EH (cell line): ENCODE measurements at regions not wholly inside any gene's neighbourhood (a gene's known extent, or its start where the extent isn't known, plus 50 kb on each side); places are given as distances from the start of the nearest gene placed in this dataset.
A peak's percentile ranks its signal among the peaks of the same experiment; 100 is the strongest.

Source experiments
- DNase-seq: peaks from one replicate; pipeline ENCODE4 v3.0.0-alpha.2; 2015; ENCODE audit warnings: low read depth

DNA sequence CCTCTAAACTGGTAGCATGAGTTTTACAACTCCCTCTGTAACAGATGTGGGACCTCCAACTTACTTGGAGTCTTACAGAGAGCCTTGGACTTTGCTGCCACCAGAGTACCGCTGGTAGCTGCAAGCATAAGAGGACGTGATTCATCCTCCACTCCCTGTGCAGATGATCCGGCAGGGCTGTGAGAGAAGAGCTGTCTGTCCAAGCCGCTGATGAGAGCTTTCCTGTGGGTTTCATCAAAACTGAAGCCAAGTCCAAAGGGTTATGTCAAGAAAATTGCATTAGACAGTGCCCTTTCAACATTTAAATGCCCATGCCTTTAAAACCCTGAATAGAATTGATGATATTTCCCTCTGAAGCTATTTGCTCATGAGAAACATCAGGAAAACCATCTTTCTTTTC, 85.8 kb downstream of the LLPH start:
- DNase-seq = peak; percentile 77

DNA sequence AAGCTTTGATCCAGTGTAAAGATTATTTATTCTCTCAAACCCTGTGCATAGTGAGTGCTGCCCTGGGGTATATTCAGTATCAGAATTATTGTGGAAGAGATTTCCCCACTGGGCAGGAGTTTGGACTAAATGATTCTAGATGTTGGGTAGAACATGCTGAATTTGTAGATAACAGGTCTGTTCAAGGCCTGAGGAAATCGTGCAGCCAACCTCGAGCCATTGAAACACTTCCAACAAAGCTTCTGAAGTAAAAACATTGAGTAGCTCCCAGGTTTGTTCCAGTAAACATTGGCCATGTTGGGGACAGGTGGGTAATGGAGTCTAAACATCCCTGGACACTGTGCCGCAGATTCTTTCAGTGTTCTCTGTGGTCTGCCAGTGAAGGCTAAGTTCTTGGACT, 87.5 kb downstream of the LLPH start:
- no peak for DNase-seq

DNA sequence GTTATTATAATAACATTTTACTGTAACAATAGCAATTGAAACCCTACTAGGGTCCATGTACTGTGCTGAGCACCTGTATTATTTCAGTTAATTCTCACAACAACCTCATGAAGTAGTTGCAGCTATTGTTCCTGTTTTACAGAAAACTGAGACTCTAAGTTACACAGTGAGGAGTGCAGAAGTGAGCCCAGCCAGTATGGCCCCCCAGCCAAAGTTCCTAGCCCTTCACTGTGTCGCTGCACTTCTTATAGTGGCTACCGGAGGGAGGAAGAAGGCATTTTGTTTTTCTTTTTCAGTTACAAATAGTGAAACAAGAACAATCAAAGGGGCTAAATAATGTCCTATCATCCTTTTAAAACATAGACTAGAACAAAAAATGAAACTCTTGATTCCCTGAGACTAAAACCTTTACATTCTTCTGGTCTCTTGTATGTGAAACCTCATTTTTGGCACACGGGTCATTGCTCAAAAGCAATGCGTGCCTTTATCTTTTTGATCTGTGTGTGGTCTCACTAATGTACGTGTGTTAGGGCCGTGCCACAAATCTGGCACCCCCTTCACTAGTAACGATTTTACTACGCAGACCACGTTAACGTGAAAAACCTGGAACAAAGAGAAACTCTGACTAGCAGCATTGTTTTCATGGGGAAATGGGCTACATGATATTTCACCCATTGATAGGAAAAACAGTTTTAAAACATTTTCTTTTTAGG, 88.7 kb downstream of the LLPH start:
- no peak for DNase-seq

DNA sequence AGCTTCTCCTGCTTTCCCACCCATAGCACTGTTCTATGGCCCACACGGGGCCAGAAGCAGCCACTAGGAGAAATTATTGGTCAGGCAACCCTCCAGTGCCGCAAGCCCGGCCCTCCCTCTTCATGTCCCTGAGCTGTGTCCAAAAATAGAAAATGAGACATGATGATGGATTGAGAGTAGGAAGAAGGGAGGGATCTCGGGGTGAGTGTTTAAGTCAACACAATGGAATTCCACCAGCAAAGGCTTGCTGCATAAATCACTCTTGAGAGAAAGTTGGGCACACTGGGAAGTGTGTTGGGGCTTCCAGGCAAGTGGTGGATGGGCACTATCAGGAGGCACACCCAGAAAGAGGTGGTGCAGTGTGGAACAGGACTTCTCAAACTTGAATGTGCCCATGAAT, 94.2 kb downstream of the LLPH start:
- peak; percentile 99 for DNase-seq

DNA sequence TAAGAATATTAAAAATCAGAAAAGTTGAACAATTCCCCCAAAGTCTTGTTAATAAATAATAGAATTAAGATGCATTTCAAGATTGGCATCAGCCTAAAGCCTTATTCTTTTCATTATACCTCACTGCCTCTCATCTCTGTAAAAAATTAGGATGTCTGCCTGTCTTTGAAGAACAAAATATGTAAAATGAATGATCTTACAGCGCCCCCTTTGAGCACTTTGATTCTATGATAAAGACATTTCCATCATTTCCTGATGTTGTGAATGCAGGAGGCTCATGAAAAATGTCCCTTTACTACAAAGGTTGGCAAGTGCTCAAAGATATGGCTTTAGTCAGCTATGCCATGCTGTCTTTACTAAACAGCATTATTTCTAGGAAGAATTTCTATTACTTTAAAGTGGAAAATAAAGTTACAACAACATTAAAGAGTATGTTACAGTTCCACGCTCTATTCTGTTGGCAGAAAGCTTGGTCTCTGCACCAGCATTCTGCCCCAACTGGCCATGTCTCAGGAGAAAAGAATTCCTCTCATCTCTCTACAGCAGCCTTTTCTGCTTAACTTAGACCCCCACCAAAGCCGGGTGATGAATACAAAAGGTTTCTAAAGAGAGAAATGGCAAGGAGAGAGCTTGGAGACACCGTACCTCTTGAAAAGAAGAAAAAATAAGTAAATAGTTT, 95.1 kb downstream of the LLPH start:
- peak; percentile 76 for DNase-seq

DNA sequence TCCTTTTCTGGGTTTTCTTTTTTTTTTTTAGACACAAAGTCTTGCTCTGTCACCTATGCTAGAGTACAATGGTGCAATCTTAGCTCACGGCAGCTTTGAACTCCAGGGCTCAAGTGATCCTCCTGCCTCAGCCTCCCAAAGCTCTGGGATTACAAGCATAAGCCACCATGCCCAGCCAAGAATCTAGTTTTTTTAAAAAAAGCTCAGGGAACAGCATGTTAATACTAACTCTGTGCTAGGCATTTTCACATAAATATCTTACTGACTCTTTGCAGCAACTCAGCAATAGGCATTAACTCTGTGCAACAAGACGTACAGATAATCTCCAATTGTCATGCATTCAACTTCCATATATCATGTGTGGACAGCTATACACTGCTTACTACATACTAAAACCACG, 97.4 kb downstream of the LLPH start:
- no peak for DNase-seq

DNA sequence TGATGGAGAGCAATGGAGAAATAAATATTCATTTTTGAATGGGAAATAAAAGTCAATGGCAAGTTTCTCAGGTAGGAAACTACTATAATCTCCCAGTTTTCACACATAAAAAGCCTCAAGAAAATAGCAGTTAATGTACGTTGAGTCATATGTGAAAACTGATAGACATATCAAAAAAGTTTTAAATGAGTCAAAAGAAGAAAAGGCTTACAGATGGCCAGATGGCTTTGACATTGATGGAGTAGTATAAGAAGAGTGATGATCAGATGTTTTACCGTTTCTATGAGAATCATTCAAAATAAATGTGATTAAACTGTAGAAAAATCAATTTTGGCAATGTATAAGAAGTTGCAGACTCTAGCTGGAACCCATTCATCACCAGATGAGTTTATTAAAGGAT, 97.8 kb downstream of the LLPH start:
- no peak for DNase-seq

DNA sequence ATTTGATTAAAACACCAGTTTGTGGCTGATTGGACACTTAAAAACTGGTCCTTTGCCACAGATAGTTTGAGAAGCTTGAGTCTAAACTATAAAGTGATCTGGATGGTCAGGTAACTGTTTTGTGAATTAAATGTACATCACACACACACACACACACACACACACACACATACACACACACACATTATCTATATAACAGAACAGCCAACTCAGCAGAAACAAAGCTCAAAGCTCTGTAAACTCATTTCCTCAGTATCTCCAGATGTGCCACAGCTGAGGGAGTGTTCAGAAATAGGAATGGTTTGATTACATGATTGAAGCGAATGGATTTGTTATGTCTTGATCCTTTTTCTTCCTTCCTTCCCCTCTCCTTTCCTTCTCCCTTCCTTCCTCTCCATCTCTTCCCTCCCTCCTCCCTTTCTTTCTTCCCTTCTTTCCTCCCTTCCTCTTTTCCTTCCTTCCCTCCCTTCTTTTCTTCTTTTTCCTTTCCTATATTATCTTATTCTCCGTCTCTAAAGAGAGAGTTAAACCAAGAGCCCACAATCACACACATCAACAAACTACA, 100.3 kb downstream of the LLPH start:
- no peak for DNase-seq

DNA sequence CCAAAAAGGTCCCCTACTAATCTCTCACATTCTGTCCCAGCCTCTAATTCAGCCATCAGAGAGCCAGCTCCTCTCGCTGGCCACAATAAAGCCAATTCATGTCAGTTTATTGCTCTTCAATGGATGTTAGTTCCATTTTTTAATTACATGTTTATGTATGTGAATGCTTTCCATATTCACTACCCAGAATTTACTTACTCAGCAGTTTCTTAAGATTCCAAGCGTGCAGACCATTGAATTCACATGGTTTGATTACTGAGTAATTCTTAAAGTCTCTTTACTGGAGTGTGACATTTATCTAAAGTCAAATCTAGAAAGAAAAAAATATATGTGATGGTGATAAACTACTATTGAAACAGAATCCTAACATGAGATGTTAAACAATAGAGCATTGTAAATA, 102.2 kb downstream of the LLPH start:
- no peak for DNase-seq

DNA sequence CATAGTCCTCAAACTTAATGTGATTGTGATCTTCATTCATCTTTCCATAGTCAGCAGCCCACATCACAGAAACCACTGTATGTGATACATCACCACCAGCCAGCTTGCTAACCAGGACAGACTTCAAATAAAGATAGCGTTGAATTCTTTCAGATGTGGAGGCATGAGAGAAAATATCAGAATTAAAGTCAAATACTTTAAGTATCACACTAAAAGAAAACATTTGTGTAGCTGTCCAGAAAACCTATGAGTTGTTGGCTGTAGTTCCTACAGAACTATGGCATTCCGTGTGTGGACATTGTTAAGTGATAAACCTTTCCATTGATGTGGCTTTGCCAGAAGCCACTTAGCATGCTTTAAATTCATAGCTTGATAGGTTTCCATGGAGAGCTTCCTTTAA, 105.1 kb downstream of the LLPH start:
- DNase-seq = no peak

DNA sequence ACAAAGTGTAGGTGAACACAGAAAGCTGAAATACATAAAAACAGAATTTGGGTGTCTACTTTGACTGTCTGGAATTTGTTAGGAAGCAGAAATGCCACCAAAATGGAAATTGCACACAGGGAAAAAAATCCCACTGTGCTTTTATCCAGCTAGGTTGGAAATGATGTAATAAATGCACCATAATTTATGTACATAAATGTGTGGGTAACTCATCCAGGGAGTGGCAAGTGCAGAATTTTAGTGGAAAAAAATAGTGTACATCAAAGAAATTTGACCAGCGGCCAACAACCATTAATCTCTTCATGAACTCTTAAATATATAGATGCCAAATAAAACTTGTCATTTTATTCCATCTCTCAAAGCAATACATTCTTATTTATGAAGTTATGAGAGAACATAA, 105.6 kb downstream of the LLPH start:
- DNase-seq = no peak

DNA sequence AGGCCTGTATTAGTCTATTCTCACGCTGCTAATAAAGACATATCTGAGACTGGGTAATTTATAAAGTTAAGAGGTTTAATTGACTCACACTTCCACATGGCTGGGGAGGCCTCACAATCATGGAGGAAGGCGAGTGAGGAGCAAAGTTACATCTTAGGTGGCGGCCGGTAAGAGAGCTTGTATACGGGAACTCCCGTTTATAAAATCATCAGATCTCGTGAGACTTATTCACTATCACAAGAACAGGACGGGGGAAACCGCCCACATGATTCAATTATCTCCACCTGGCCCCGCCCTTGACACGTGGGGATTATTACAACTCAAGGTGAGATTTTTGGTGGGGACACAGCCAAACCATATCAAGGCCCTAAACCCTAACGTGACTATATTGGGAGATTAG, 110.1 kb downstream of the LLPH start:
- DNase-seq = no peak

DNA sequence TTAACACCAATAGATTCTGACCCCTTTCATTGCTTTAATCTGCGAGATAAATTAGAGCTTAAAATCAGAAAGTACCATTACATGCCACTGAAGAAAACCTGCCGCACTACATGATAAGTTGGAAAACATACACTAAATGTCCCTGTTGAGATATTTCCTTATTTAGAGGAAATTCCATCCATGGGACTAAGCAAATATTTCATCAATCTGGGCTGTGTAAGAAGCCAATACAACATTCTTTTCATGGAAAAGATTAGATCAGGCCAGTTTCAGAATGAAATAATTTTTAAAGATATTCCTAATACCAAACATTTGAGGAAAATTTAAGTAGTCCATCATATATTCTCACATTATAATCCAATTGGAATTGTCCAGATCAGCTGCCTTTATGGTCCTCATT, 112.8 kb downstream of the LLPH start:
- DNase-seq = peak; percentile 41
